ENCODE measurements at regions not wholly inside any gene's neighbourhood (a gene's known extent, or its start where the extent isn't known, plus 50 kb on each side); places are given as distances from the start of the nearest gene placed in this dataset.

DNA sequence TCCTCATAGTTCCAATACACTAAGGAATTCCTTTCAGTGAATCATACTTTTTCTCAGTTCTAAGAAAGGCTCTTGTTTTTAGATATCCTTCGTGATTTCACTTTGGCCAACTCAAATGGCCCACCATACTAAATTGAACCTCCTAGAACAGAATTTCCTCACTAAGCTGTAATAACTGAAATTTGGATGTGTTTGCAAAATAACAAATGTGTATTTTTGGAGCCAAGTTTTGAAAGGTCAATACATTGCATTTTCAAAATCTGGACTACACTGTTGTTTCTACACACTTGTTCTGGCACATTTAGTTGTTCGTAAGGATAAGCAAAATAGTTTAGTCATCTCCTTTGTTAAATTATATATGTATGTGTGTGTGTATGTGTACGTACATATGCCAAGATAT lies 439.0 kb upstream of the STXBP6 start:
- intact Hi-C loops (cut with DNase I), result no loop called here
- TF ChIP-seq, protein P1, sequence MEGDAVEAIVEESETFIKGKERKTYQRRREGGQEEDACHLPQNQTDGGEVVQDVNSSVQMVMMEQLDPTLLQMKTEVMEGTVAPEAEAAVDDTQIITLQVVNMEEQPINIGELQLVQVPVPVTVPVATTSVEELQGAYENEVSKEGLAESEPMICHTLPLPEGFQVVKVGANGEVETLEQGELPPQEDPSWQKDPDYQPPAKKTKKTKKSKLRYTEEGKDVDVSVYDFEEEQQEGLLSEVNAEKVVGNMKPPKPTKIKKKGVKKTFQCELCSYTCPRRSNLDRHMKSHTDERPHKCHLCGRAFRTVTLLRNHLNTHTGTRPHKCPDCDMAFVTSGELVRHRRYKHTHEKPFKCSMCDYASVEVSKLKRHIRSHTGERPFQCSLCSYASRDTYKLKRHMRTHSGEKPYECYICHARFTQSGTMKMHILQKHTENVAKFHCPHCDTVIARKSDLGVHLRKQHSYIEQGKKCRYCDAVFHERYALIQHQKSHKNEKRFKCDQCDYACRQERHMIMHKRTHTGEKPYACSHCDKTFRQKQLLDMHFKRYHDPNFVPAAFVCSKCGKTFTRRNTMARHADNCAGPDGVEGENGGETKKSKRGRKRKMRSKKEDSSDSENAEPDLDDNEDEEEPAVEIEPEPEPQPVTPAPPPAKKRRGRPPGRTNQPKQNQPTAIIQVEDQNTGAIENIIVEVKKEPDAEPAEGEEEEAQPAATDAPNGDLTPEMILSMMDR (IDR thresholded peaks at IDR 0.05), result no peak
- TF ChIP-seq POLR2AphosphoS5 (IDR thresholded peaks at IDR 0.05) (no peak), POLR2A (IDR thresholded peaks at IDR 0.05; ENCODE audit: low read depth) (no peak), EP300 (IDR thresholded peaks at IDR 0.05) (no peak)
- Histone ChIP-seq H3K36me3 (no peaks in the 10 kb centered on the region), H3K4me3 (no peak overlapping the region), H3K9me3 (no peaks in the 10 kb centered on the region), H3K27me3 (no peaks in the 10 kb centered on the region), H3K4me1 (no peaks in the 10 kb centered on the region), H3K27ac (replicated peaks in 1 of 4) (no peak overlapping the region)
- no peak for DNase-seq (ENCODE audit: extremely low spot score)
- WGBS, result 70% methylated on average over 3 of the region's 3 CpGs

DNA sequence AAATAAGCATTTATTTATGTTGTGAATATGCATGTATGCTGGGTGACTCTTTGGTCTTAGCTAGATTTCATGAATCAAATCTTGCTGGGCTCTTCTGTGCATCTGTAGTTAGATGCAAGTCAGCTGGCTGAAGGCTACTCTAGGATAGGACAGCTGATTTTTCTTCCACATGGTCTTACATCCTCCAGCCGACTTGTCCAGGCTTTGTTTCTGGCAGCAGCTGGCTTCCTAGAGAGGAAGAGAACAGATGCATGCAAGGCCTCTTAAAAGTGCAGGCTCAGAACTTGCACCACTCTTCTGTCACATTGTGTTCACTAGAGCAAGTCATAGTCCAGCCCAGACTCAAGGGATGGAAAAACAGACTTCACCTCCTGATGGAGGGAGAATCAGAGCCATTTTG lies 435.4 kb upstream of the STXBP6 start:
- Histone ChIP-seq H3K4me3 (no peak overlapping the region), H3K36me3 (no peaks in the 10 kb centered on the region), H3K27ac (replicated peaks in 1 of 4) (no peak overlapping the region), H3K4me1 (no peaks in the 10 kb centered on the region), H3K27me3 (no peaks in the 10 kb centered on the region), H3K9me3 (no peaks in the 10 kb centered on the region)
- 18% methylated on average over 1 of the region's 1 CpG for WGBS
- intact Hi-C loops (cut with DNase I), result no loop called here
- no peak for TF ChIP-seq EP300 (IDR thresholded peaks at IDR 0.05)
- no peak for TF ChIP-seq POLR2A (IDR thresholded peaks at IDR 0.05; ENCODE audit: low read depth)
- no peak for TF ChIP-seq POLR2AphosphoS5 (IDR thresholded peaks at IDR 0.05)
- TF ChIP-seq, protein P1 (IDR thresholded peaks at IDR 0.05), result no peak
- DNase-seq (ENCODE audit: extremely low spot score), result no peak

DNA sequence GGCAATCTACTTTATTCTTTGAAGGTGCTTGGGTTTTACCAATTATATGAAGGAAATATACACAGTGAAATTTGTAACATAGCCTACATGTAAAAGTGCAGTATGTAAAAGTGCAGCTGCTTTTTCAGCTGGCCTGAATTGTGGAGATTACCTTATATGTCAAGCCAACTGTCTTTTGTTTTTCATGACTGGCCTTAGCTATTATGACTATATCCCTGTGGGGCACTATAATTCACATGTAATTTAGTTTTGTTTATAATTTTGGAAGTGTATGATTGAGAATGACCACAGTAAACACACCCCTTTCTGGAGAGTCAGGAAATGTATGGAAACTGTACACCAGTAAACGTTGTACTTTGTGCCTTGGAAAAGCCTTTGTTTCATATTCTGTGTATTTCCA lies 435.0 kb upstream of the STXBP6 start:
- Histone ChIP-seq H3K4me3 (no peak overlapping the region), H3K27me3 (no peaks in the 10 kb centered on the region), H3K4me1 (no peaks in the 10 kb centered on the region), H3K27ac (replicated peaks in 1 of 4) (no peak overlapping the region), H3K9me3 (no peaks in the 10 kb centered on the region), H3K36me3 (no peaks in the 10 kb centered on the region)
- TF ChIP-seq EP300 (IDR thresholded peaks at IDR 0.05), result no peak
- TF ChIP-seq, protein P1 (IDR thresholded peaks at IDR 0.05), result no peak
- TF ChIP-seq POLR2A (IDR thresholded peaks at IDR 0.05; ENCODE audit: low read depth), result no peak
- no peak for TF ChIP-seq POLR2AphosphoS5 (IDR thresholded peaks at IDR 0.05)
- no peak for DNase-seq (ENCODE audit: extremely low spot score)
- intact Hi-C loops (cut with DNase I), result no loop called here
- 52% methylated on average over 1 of the region's 1 CpG for WGBS

DNA sequence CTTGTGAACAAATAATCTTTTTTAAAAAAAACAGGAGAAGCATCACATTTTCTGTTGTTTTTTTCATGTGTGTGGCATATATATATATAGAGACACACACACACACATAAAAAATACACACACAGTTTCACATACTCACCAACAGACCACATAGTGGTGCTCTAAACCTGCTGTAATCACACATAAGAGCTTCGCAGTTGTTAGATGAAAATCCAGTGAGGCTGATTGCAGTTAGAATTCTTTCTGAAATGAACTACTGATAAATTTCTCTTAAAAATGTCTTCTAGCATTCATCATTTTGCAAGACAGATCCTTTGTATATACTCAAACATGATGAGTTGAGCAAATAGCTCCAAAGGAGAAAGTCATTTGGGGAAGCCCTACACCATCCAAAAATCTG lies 434.3 kb upstream of the STXBP6 start:
- no peak overlapping the region for H3K27ac ChIP-seq (replicated peaks in 1 of 4)
- WGBS, result 79% methylated on average over 1 of the region's 1 CpG
- DNase-seq (ENCODE audit: extremely low spot score), result no peak
- TF ChIP-seq, protein P1 (IDR thresholded peaks at IDR 0.05), result no peak
- TF ChIP-seq POLR2AphosphoS5 (IDR thresholded peaks at IDR 0.05) (no peak), EP300 (IDR thresholded peaks at IDR 0.05) (no peak), POLR2A (IDR thresholded peaks at IDR 0.05; ENCODE audit: low read depth) (no peak)
- H3K9me3 ChIP-seq, result no peaks in the 10 kb centered on the region
- no peaks in the 10 kb centered on the region for H3K27me3 ChIP-seq
- no peaks in the 10 kb centered on the region for H3K4me1 ChIP-seq
- H3K36me3 ChIP-seq, result no peaks in the 10 kb centered on the region
- H3K4me3 ChIP-seq, result no peak overlapping the region
- intact Hi-C loops (cut with DNase I), result no loop called here

DNA sequence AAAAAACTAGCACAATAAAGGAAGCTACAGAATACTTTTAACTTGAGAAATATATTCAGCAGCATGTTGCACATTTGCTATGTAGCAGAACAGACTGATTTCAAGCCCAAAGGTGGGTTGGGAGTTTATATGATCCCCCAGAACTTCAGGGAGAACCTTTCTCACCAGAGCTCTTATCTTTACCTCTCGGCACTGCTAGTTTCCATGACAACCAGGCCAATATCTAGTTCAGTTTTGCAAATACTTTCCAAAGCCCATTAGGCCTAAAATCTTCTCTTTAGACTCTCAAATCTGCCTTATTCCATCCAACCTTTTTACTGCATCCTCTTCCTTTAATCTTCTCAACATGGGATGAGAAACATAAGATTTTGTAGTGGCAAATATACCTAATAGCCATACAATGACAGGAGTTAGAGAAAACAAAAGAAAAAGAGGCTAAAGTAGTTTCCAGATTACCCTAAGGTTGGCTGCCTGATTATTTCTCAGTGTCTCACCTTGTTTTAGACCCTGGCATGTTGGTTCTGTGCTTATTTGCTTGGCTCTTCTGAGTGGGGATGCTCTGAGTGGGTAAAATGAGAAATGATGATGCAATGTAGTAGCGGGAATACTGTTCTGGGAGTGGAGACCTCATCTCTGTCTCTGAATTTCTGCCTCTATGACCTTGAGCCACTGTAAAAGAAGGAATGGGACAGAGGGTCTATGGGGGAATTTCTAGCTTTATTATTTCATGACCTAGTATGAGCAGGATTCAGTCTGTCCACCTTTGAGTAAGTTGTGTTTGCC lies 427.6 kb upstream of the STXBP6 start:
- Histone ChIP-seq H3K4me1 (no peaks in the 10 kb centered on the region), H3K4me3 (no peak overlapping the region), H3K36me3 (no peaks in the 10 kb centered on the region), H3K9me3 (no peaks in the 10 kb centered on the region), H3K27me3 (no peaks in the 10 kb centered on the region), H3K27ac (replicated peaks in 1 of 4) (no peak overlapping the region)
- intact Hi-C loops (cut with DNase I), result no loop called here
- TF ChIP-seq POLR2A (IDR thresholded peaks at IDR 0.05; ENCODE audit: low read depth) (no peak), EP300 (IDR thresholded peaks at IDR 0.05) (no peak), POLR2AphosphoS5 (IDR thresholded peaks at IDR 0.05) (no peak)
- TF ChIP-seq, protein P1 (IDR thresholded peaks at IDR 0.05), result no peak
- DNase-seq (ENCODE audit: extremely low spot score), result no peak
- WGBS, result 63% methylated on average over 2 of the region's 2 CpGs

Measured in esophagus muscularis mucosa (tissue), 4 donors.